ENCODE measurements at regions not wholly inside any gene's neighbourhood (a gene's known extent, or its start where the extent isn't known, plus 50 kb on each side); places are given as distances from the start of the nearest gene placed in this dataset.

DNA sequence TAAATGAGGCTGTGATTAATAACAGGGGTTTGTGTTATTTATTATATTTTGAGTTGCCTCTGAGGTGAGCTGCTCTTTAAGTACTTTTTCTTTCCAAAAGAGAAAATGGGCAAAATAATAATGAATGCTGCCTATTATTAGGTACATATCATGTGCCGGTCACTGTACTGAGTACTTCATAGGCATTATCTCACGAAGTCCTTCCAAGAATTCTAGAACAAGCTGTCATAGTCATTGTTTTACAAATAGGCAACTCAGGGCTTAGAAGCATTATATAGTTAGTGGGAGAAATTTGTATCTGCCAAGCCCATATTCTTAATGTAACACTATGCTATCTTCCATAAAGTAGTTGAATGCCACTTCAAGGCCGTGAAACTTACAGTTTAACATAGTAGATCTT, 628.7 kb downstream of the CCDC171 start:
- H4K91ac ChIP-seq (ENCODE audit: insufficient read length, low read depth, low read length) = no peak overlapping the region

More for the DNA sequence above, 628.7 kb downstream of the CCDC171 start:
- no peak overlapping the region for H4K5ac ChIP-seq (ENCODE audit: insufficient read length, low read depth, low read length)
- no peak overlapping the region for H3K18ac ChIP-seq (ENCODE audit: insufficient read length, low read depth, low read length)
- H3K9ac ChIP-seq (ENCODE audit: extremely low read depth, insufficient read length, low read length) = no peak overlapping the region
- no peak overlapping the region for H3K27ac ChIP-seq (ENCODE audit: insufficient read length, low read depth, low read length)
- no peak overlapping the region for H2AK5ac ChIP-seq (ENCODE audit: insufficient read length, low read length)
- H2BK5ac ChIP-seq (ENCODE audit: insufficient read length, low read length) = no peak overlapping the region
- no peak overlapping the region for H2AFZ ChIP-seq (ENCODE audit: low read length)
- H2BK20ac ChIP-seq (ENCODE audit: low read depth, low read length, poor library complexity, severe bottlenecking) = no peak overlapping the region
- no peak for DNase-seq
- no peak overlapping the region for H2BK15ac ChIP-seq (ENCODE audit: low read depth, low read length)
- no peak overlapping the region for H4K8ac ChIP-seq (replicated peaks; ENCODE audit: insufficient read length, low read depth, low read length)
- TF ChIP-seq, protein P1, sequence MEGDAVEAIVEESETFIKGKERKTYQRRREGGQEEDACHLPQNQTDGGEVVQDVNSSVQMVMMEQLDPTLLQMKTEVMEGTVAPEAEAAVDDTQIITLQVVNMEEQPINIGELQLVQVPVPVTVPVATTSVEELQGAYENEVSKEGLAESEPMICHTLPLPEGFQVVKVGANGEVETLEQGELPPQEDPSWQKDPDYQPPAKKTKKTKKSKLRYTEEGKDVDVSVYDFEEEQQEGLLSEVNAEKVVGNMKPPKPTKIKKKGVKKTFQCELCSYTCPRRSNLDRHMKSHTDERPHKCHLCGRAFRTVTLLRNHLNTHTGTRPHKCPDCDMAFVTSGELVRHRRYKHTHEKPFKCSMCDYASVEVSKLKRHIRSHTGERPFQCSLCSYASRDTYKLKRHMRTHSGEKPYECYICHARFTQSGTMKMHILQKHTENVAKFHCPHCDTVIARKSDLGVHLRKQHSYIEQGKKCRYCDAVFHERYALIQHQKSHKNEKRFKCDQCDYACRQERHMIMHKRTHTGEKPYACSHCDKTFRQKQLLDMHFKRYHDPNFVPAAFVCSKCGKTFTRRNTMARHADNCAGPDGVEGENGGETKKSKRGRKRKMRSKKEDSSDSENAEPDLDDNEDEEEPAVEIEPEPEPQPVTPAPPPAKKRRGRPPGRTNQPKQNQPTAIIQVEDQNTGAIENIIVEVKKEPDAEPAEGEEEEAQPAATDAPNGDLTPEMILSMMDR (conservative IDR thresholded peaks at IDR 0.05) = no peak
- no peaks in the 10 kb centered on the region for H3K79me1 ChIP-seq (ENCODE audit: insufficient read depth, low read depth, low read length, poor library complexity, severe bottlenecking)
- no peak overlapping the region for H3K27ac Mint-ChIP-seq
- H3K36me3 Mint-ChIP-seq (ENCODE audit: insufficient read depth in 1 of 3, low read depth in 3 of 3) = no peaks in the 10 kb centered on the region
- no peak overlapping the region for H2BK120ac ChIP-seq (ENCODE audit: low read depth, low read length, poor library complexity, severe bottlenecking)
- H3T11ph ChIP-seq (ENCODE audit: low read length) = no peak overlapping the region
- no peaks in the 10 kb centered on the region; the same call in 1 of the 2 replicates for H3K27me3 Mint-ChIP-seq (ENCODE audit: low read depth)
- no peaks in the 10 kb centered on the region for H4K20me1 ChIP-seq (ENCODE audit: control insufficient read depth, insufficient read depth, insufficient read length)
- H2BK12ac ChIP-seq (ENCODE audit: insufficient read length, low read depth, low read length) = no peak overlapping the region
- no peaks in the 10 kb centered on the region for H3K4me1 ChIP-seq (ENCODE audit: insufficient read depth, low read length)
- no peaks in the 10 kb centered on the region for H3K9me3 Mint-ChIP-seq
- no CpG with 5 or more reads among the region's 3 CpGs for WGBS (ENCODE audit: extremely low coverage, insufficient read length, low lambda C conversion rate)
- no peak overlapping the region for H3K23ac ChIP-seq (ENCODE audit: insufficient read length, low read depth, low read length)
- no peak overlapping the region for H3K4me2 ChIP-seq (ENCODE audit: insufficient read depth, insufficient read length, low read length)
- H3K4me3 Mint-ChIP-seq = no peak overlapping the region
- H3K9me3 ChIP-seq (ENCODE audit: control insufficient read depth, low read depth, low read length) = no peaks in the 10 kb centered on the region
- H3K4ac ChIP-seq (ENCODE audit: low read depth, low read length) = no peak overlapping the region
- no peaks in the 10 kb centered on the region for H3K79me2 ChIP-seq (ENCODE audit: insufficient read depth, low read length)
- no peak overlapping the region for H3K56ac ChIP-seq (ENCODE audit: insufficient read length, low read depth, low read length)
- no peak overlapping the region for H3K14ac ChIP-seq (ENCODE audit: insufficient read depth, low read length)
- H3K27me3 ChIP-seq (ENCODE audit: insufficient read depth, low read length) = no peaks in the 10 kb centered on the region
- H3K23me2 ChIP-seq (ENCODE audit: insufficient read length, low read depth, low read length, poor library complexity, severe bottlenecking) = no peaks in the 10 kb centered on the region
- peaks cover 3 to 4% of the 10 kb centered on the region in 2 experiments; a peak in 3 of 4 replicates for H3K4me1 Mint-ChIP-seq
